IMR-90 (cell line): ENCODE measurements at regions not wholly inside any gene's neighbourhood (a gene's known extent, or its start where the extent isn't known, plus 50 kb on each side); places are given as distances from the start of the nearest gene placed in this dataset.

Source experiments
- ATAC-seq: fragments of 200-7000 bp; cut with Tn5 transposase; 2 replicates; pipeline ENCODE4 v1.9.1; 2020; ENCODE audit warnings: low read depth, mild to moderate bottlenecking, moderate library complexity
- BruUV-seq: library from RNA; stranded (reverse); fragments of 400-500 nt; replicated peaks from 2 replicates; lab custom pipeline; 2021; lab: Mats Ljungman, UMichigan
- CTCF ChIA-PET: fragments of 300-600 bp; formaldehyde crosslinking; extraction: SDS; loops from one replicate; lab custom pipeline; 2021; ENCODE audit warnings: antibody characterized with exemption; lab: Yijun Ruan, JAX
- POLR2A ChIA-PET: fragments of 300-600 bp; sonication (Branson Sonifier 250); formaldehyde crosslinking; loops from one replicate; lab custom pipeline; 2022; ENCODE audit warnings: antibody characterized with exemption; ENCODE audit not compliant: unreplicated experiment; lab: Charles Lee
- DNase-seq: peaks from one replicate; pipeline ENCODE4 v3.0.0; 2013
- H2AFZ ChIP-seq: replicated peaks from 2 replicates; pipeline ENCODE3; 2013; ENCODE audit warnings: low read length, mild to moderate bottlenecking; ENCODE audit not compliant: poor library complexity
- H2AK5ac ChIP-seq: 2 replicates; pipeline ENCODE4 v1.6.1; 2013; ENCODE audit warnings: low read depth, low read length, inconsistent platforms
- H2AK9ac ChIP-seq: replicated peaks from 2 replicates; pipeline ENCODE3; 2013; ENCODE audit warnings: mild to moderate bottlenecking, low read depth, low read length, moderate library complexity; ENCODE audit not compliant: poor library complexity
- H2BK120ac ChIP-seq: 2 replicates; pipeline ENCODE4 v1.6.1; 2013; ENCODE audit warnings: low read depth, low read length, inconsistent platforms
- H2BK15ac ChIP-seq: 3 replicates; pipeline ENCODE4 v1.6.1; 2013; ENCODE audit warnings: low read depth, low read length, inconsistent platforms
- H2BK20ac ChIP-seq: 2 replicates; pipeline ENCODE4 v1.6.1; 2013; ENCODE audit warnings: low read depth, mild to moderate bottlenecking, inconsistent platforms, low read length, moderate library complexity
- H2BK5ac ChIP-seq: 2 replicates; pipeline ENCODE4 v1.6.1; 2013; ENCODE audit warnings: mild to moderate bottlenecking, low read depth, low read length, inconsistent platforms; ENCODE audit not compliant: poor library complexity, severe bottlenecking
- H3K14ac ChIP-seq: replicated peaks from 2 replicates; pipeline ENCODE4 v1.6.1; 2013; ENCODE audit warnings: low read depth, low read length, inconsistent platforms
- H3K18ac ChIP-seq: 2 replicates; pipeline ENCODE4 v1.6.1; 2013; ENCODE audit warnings: low read depth, low read length, control low read depth
- H3K23ac ChIP-seq: 2 replicates; pipeline ENCODE4 v1.6.1; 2013; ENCODE audit warnings: low read depth, low read length, inconsistent platforms
- H3K27ac ChIP-seq: 2 replicates; pipeline ENCODE4 v1.5.1; 2013; ENCODE audit warnings: mild to moderate bottlenecking, control low read depth, low read length; ENCODE audit not compliant: insufficient read depth
- H3K27me3 ChIP-seq: 2 replicates; pipeline ENCODE4 v1.6.1; 2013; ENCODE audit warnings: low read length; ENCODE audit not compliant: control insufficient read depth, insufficient read depth
- H3K36me3 ChIP-seq: 2 replicates; pipeline ENCODE4 v1.6.1; 2013; ENCODE audit warnings: low read length, mixed read lengths; ENCODE audit not compliant: control insufficient read depth, insufficient read depth
- H3K4ac ChIP-seq: 2 replicates; pipeline ENCODE4 v1.6.1; 2013; ENCODE audit warnings: low read depth, low read length, inconsistent platforms
- H3K4me1 ChIP-seq: 2 replicates; pipeline ENCODE4 v1.6.1; 2013; ENCODE audit warnings: low read length, mixed read lengths; ENCODE audit not compliant: control insufficient read depth, insufficient read depth
- H3K4me2 ChIP-seq: 2 replicates; pipeline ENCODE4 v1.6.1; 2013; ENCODE audit warnings: low read depth, mild to moderate bottlenecking, control low read depth, low read length, moderate library complexity
- H3K4me3 ChIP-seq: 2 replicates; pipeline ENCODE4 v1.5.1; 2013; ENCODE audit warnings: low read depth, mild to moderate bottlenecking, control low read depth, low read length, moderate library complexity; ENCODE audit not compliant: insufficient read depth
- H3K56ac ChIP-seq: 2 replicates; pipeline ENCODE4 v1.6.1; 2013; ENCODE audit warnings: low read length, inconsistent platforms; ENCODE audit not compliant: insufficient read depth; ENCODE audit errors: extremely low read depth
- H3K79me1 ChIP-seq, 2 experiments: 2 replicates each; pipeline ENCODE4 v1.6.1; 2013; ENCODE audit warnings: low read length in 2 of 2, inconsistent platforms in 1 of 2, low read depth in 1 of 2
- H3K9ac ChIP-seq: 2 replicates; pipeline ENCODE4 v1.6.1; 2013; ENCODE audit warnings: low read depth, low read length, control low read depth
- H3K9me1 ChIP-seq: 2 replicates; pipeline ENCODE4 v1.6.1; 2013; ENCODE audit warnings: low read length, inconsistent platforms; ENCODE audit not compliant: insufficient read depth
- H3K9me3 ChIP-seq: 2 replicates; pipeline ENCODE4 v1.6.1; 2013; ENCODE audit warnings: low read length; ENCODE audit not compliant: control insufficient read depth, insufficient read depth
- H4K20me1 ChIP-seq: 2 replicates; pipeline ENCODE4 v1.6.1; 2013; ENCODE audit warnings: low read length, inconsistent platforms; ENCODE audit not compliant: insufficient read depth
- H4K5ac ChIP-seq: 2 replicates; pipeline ENCODE4 v1.6.1; 2013; ENCODE audit warnings: mild to moderate bottlenecking, low read depth, low read length, control low read depth
- H4K8ac ChIP-seq, 2 experiments: 2 replicates each; pipeline ENCODE4 v1.6.1; 2013; ENCODE audit warnings: low read depth in 2 of 2, low read length in 2 of 2, control low read depth in 1 of 2, inconsistent platforms in 1 of 2
- H4K91ac ChIP-seq: 2 replicates; pipeline ENCODE4 v1.6.1; 2013; ENCODE audit warnings: low read depth, low read length, inconsistent platforms; ENCODE audit not compliant: insufficient read depth
- BHLHE40 ChIP-seq: fragments of 150-350 bp; IDR thresholded peaks from 2 replicates; pipeline ENCODE4 v1.6.1; 2016; ENCODE audit warnings: mild to moderate bottlenecking, low read depth, low read length
- CEBPB ChIP-seq: IDR thresholded peaks from 2 replicates; pipeline ENCODE4 v1.6.1; 2012; ENCODE audit warnings: low read depth, low read length, improper control_type of control experiment
- ELK1 ChIP-seq: fragments of 150-350 bp; IDR thresholded peaks from 2 replicates; pipeline ENCODE4 v1.6.1; 2016; ENCODE audit warnings: low read depth, mild to moderate bottlenecking, low read length, moderate library complexity, borderline replicate concordance
- NFE2L2 ChIP-seq: fragments of 150-350 bp; IDR thresholded peaks from 2 replicates; pipeline ENCODE4 v1.6.1; 2016; ENCODE audit warnings: low read depth, mild to moderate bottlenecking, low read length
- RCOR1 ChIP-seq: IDR thresholded peaks from 2 replicates; pipeline ENCODE4 v1.6.1; 2012; ENCODE audit warnings: mild to moderate bottlenecking, low read length, improper control_type of control experiment; ENCODE audit not compliant: insufficient replicate concordance
- RFX5 ChIP-seq: IDR thresholded peaks from 2 replicates; pipeline ENCODE4 v1.8.0; 2012; ENCODE audit warnings: low read depth, mild to moderate bottlenecking, low read length, moderate library complexity
- USF2 ChIP-seq: fragments of 150-350 bp; IDR thresholded peaks from 2 replicates; pipeline ENCODE4 v1.6.1; 2017; ENCODE audit warnings: mild to moderate bottlenecking, antibody characterized with exemption, low read length, low read depth
- WGBS, 2 experiments: methylation state at CpG; one replicate each; pipeline versions ENCODE4 v1.1.5 to v1.1.7; 2013; ENCODE audit warnings: missing lambda C conversion rate in 2 of 2; ENCODE audit not compliant: insufficient read length in 1 of 2; ENCODE audit errors: extremely low coverage in 2 of 2; 5-methylcytosine and 5-hydroxymethylcytosine counted together
- dilution Hi-C: fragments of 300-500 bp; cut with HindIII; formaldehyde crosslinking; loops from one replicate; pipeline ENCODE4 v1.14.3; 2018; ENCODE audit warnings: low sequenced_read_pairs; ENCODE audit not compliant: unreplicated experiment
- in situ Hi-C: fragments of 300-500 bp; cut with MboI; formaldehyde crosslinking; loops from 3 replicates; pipeline ENCODE4 v1.14.3; 2019; ENCODE audit warnings: low sequenced_read_pairs, inconsistent platforms, mixed read lengths
- intact Hi-C: fragments of 100-400 bp; cut with micrococcal nuclease; formaldehyde crosslinking; loops from 2 replicates; pipeline ENCODE4 v1.10.0; 2022

- Histone ChIP-seq H3K14ac (no peak overlapping the region), H4K91ac (no peak overlapping the region), H3K18ac (no peak overlapping the region), H3K36me3 (no peaks in the 10 kb centered on the region), H3K9me3 (peaks cover 5% of the 10 kb centered on the region), H3K4me1 (no peaks in the 10 kb centered on the region; the same call in 1 of the 2 replicates), H3K79me1 (no peaks in the 10 kb centered on the region), H3K27ac (no peak overlapping the region), H4K8ac (no peak overlapping the region), H2BK5ac (no peak overlapping the region), H3K9me1 (no peaks in the 10 kb centered on the region), H2BK120ac (no peak overlapping the region), H3K23ac (no peak overlapping the region), H2AK9ac (no peak overlapping the region), H2BK15ac (no peak overlapping the region), H3K4ac (no peak overlapping the region), H3K56ac (no peak overlapping the region), H2BK20ac (no peak overlapping the region), H4K5ac (no peak overlapping the region), H3K27me3 (peaks cover 10% of the 10 kb centered on the region), H2AK5ac (no peak overlapping the region), H3K4me3 (no peak overlapping the region), H3K4me2 (no peak overlapping the region), H4K20me1 (no peaks in the 10 kb centered on the region), H3K9ac (no peak overlapping the region), H2AFZ (no peak overlapping the region)
- dilution Hi-C loops = no loop called here
- ChIA-PET POLR2A (no interaction called here), CTCF (interaction anchor here (2.0 kb wide), 1 partner anchor 16 kb away, joined by 6 read pairs; no protein-coding TSS in a partner anchor)
- no CpG with 5 or more reads among the region's 4 CpGs for WGBS, 2 experiments
- BruUV-seq = no TSS peak
- intact Hi-C loops = no loop called here
- TF ChIP-seq BHLHE40 (no peak), CEBPB (no peak), USF2 (no peak), NFE2L2 (no peak), RFX5 (no peak), ELK1 (no peak), RCOR1 (no peak)
- no peak for DNase-seq
- no peak for ATAC-seq
- in situ Hi-C loops = no loop called here
Observed at GRCh38 chr6:4270001-4270400, 134.6 kb upstream of the ECI2 start.
